H1 (cell line): ENCODE measurements at regions not wholly inside any gene's neighbourhood (a gene's known extent, or its start where the extent isn't known, plus 50 kb on each side); places are given as distances from the start of the nearest gene placed in this dataset.

Source experiments
- CTCF ChIA-PET: fragments of 300-600 bp; sonication (Branson Sonifier 250); formaldehyde crosslinking; loops from one replicate; lab custom pipeline; 2021; ENCODE audit not compliant: partially characterized antibody; lab: Charles Lee
- POLR2A ChIA-PET: fragments of 300-600 bp; sonication (Branson Sonifier 250); formaldehyde crosslinking; loops from one replicate; lab custom pipeline; 2021; ENCODE audit warnings: inconsistent platforms; ENCODE audit not compliant: partially characterized antibody; lab: Charles Lee
- DNase-seq, 2 experiments: peaks; one replicate each; pipeline versions ENCODE4 v3.0.0 to v3.0.0-alpha.2; 2010 to 2022; ENCODE audit warnings: low spot score in 2 of 2, low read depth in 1 of 2, mixed read lengths in 1 of 2
- FAIRE-seq: peaks from 2 replicates; lab custom pipeline; 2011; peaks lifted over from hg19 to GRCh38; lab: Jason Lieb, UNC
- H2AFZ ChIP-seq: 2 replicates; pipeline ENCODE4 v1.8.1; 2012; ENCODE audit warnings: low read length, inconsistent platforms
- H2AK5ac ChIP-seq: 2 replicates; pipeline ENCODE4 v1.6.1; 2013; ENCODE audit warnings: low read depth, low read length
- H2BK120ac ChIP-seq: replicated peaks from 2 replicates; pipeline ENCODE3; 2013; ENCODE audit warnings: low read depth, low read length, inconsistent platforms
- H2BK12ac ChIP-seq: 2 replicates; pipeline ENCODE4 v1.6.1; 2013; ENCODE audit warnings: low read depth, low read length
- H2BK15ac ChIP-seq: 2 replicates; pipeline ENCODE4 v1.6.1; 2013; ENCODE audit warnings: low read length
- H2BK20ac ChIP-seq: 2 replicates; pipeline ENCODE4 v1.6.1; 2013; ENCODE audit warnings: low read length
- H2BK5ac ChIP-seq: 2 replicates; pipeline ENCODE4 v1.6.1; 2013; ENCODE audit warnings: low read depth, low read length
- H3K14ac ChIP-seq: 2 replicates; pipeline ENCODE4 v1.6.1; 2013; ENCODE audit warnings: inconsistent platforms; ENCODE audit not compliant: insufficient read length
- H3K18ac ChIP-seq: 2 replicates; pipeline ENCODE4 v1.6.1; 2013; ENCODE audit warnings: low read length; ENCODE audit errors: extremely low read depth
- H3K23ac ChIP-seq: 2 replicates; pipeline ENCODE4 v1.6.1; 2013; ENCODE audit warnings: inconsistent platforms; ENCODE audit not compliant: insufficient read length
- H3K23me2 ChIP-seq: 2 replicates; pipeline ENCODE4 v1.6.1; 2013; ENCODE audit warnings: low read depth, low read length
- H3K27ac ChIP-seq: 2 replicates; pipeline ENCODE4 v1.6.1; 2011; ENCODE audit warnings: low read depth, low read length, inconsistent platforms
- H3K27me3 ChIP-seq, 4 experiments: replicated peaks in 1 of 4; 1 replicate in 1 of 4; 2 replicates in 3 of 4; pipeline versions ENCODE4 v1.6.1 to v1.8.1; 2011 to 2013; ENCODE audit warnings: low read length in 3 of 4, mild to moderate bottlenecking in 3 of 4, inconsistent platforms in 2 of 4, mixed read lengths in 2 of 4, moderate library complexity in 1 of 4; ENCODE audit not compliant: control insufficient read depth in 3 of 4, insufficient read depth in 3 of 4; ENCODE audit errors: extremely low read depth in 1 of 4
- H3K36me3 ChIP-seq, 4 experiments: 2 replicates each; pipeline versions ENCODE4 v1.6.1 to v1.8.1; 2011 to 2013; ENCODE audit warnings: mild to moderate bottlenecking in 4 of 4, low read length in 3 of 4, moderate library complexity in 2 of 4, control low read depth in 1 of 4, inconsistent platforms in 1 of 4; ENCODE audit not compliant: insufficient read depth in 4 of 4, control insufficient read depth in 2 of 4
- H3K4ac ChIP-seq: replicated peaks from 2 replicates; pipeline ENCODE3; 2013; ENCODE audit warnings: low read length, low read depth, mixed read lengths, inconsistent platforms; ENCODE audit not compliant: insufficient read length
- H3K4me1 ChIP-seq, 4 experiments: replicated peaks in 1 of 4; 1 replicate in 1 of 4; 2 replicates in 3 of 4; pipeline versions ENCODE4 v1.6.1 to v1.8.1; 2011 to 2013; ENCODE audit warnings: low read length in 3 of 4, inconsistent platforms in 2 of 4, mixed read lengths in 1 of 4; ENCODE audit not compliant: insufficient read depth in 4 of 4, control insufficient read depth in 3 of 4
- H3K4me2 ChIP-seq, 2 experiments: 2 replicates each; pipeline versions ENCODE4 v1.6.1 to v1.8.1; 2011 to 2013; ENCODE audit warnings: low read depth in 2 of 2, low read length in 2 of 2, control low read depth in 1 of 2, inconsistent platforms in 1 of 2, mild to moderate bottlenecking in 1 of 2; ENCODE audit not compliant: insufficient read depth in 1 of 2
- H3K4me3 ChIP-seq, 4 experiments: fragments of 200-600, 300-600 bp in 1 of 4; sonication (generic), shearing (Covaris generic), sonication (Bioruptor Twin) in 1 of 4; 2 replicates each; pipeline versions ENCODE4 v1.5.1 to v1.8.1; 2011 to 2016; ENCODE audit warnings: low read length in 4 of 4, low read depth in 3 of 4, control low read depth in 2 of 4, inconsistent platforms in 2 of 4, mild to moderate bottlenecking in 2 of 4, mixed read lengths in 1 of 4, moderate library complexity in 1 of 4; ENCODE audit not compliant: insufficient read depth in 2 of 4; ENCODE audit errors: extremely low read depth in 1 of 4
- H3K56ac ChIP-seq: replicated peaks from 2 replicates; pipeline ENCODE3; 2013; ENCODE audit warnings: low read depth, mild to moderate bottlenecking, mixed read lengths, low read length, inconsistent platforms; ENCODE audit not compliant: insufficient read length
- H3K79me1 ChIP-seq: 2 replicates; pipeline ENCODE4 v1.6.1; 2013; ENCODE audit warnings: low read depth, low read length, control low read depth
- H3K79me2 ChIP-seq, 2 experiments: 2 replicates each; pipeline versions ENCODE4 v1.6.1 to v1.8.1; 2012 to 2013; ENCODE audit warnings: low read length in 2 of 2, mild to moderate bottlenecking in 2 of 2, inconsistent platforms in 1 of 2; ENCODE audit not compliant: insufficient read depth in 2 of 2, control insufficient read depth in 1 of 2
- H3K9ac ChIP-seq, 4 experiments: replicated peaks in 1 of 4; 1 replicate in 1 of 4; 2 replicates in 3 of 4; pipeline versions ENCODE4 v1.6.1 to v1.8.1; 2011 to 2013; ENCODE audit warnings: low read depth in 3 of 4, low read length in 3 of 4, control low read depth in 2 of 4, mild to moderate bottlenecking in 2 of 4, moderate library complexity in 2 of 4, inconsistent platforms in 1 of 4; ENCODE audit errors: extremely low read depth in 1 of 4
- H3K9me3 ChIP-seq, 2 experiments: 2 replicates each; pipeline versions ENCODE4 v1.6.1 to v1.8.1; 2012 to 2013; ENCODE audit warnings: mild to moderate bottlenecking in 2 of 2, moderate library complexity in 2 of 2, control low read depth in 1 of 2, inconsistent platforms in 1 of 2, low read depth in 1 of 2, low read length in 1 of 2, mixed read lengths in 1 of 2; ENCODE audit not compliant: insufficient read depth in 2 of 2
- H4K20me1 ChIP-seq, 2 experiments: replicated peaks in 1 of 2; 2 replicates each; pipeline versions ENCODE3 to v1.8.1; 2011 to 2013; ENCODE audit warnings: inconsistent platforms in 2 of 2, low read length in 2 of 2, mild to moderate bottlenecking in 1 of 2; ENCODE audit not compliant: insufficient read depth in 2 of 2, control insufficient read depth in 1 of 2
- H4K5ac ChIP-seq: 2 replicates; pipeline ENCODE4 v1.6.1; 2013; ENCODE audit warnings: low read length, low read depth, mixed read lengths, inconsistent platforms; ENCODE audit not compliant: insufficient read length
- H4K8ac ChIP-seq: 2 replicates; pipeline ENCODE4 v1.8.0; 2013; ENCODE audit warnings: mild to moderate bottlenecking, moderate library complexity, low read length, inconsistent platforms; ENCODE audit not compliant: insufficient read depth; ENCODE audit errors: extremely low read depth
- H4K91ac ChIP-seq: replicated peaks from 2 replicates; pipeline ENCODE3; 2013; ENCODE audit warnings: low read length, mixed read lengths, inconsistent platforms; ENCODE audit not compliant: insufficient read length
- WGBS, 2 experiments: shearing (Covaris generic) in 1 of 2; methylation state at CpG; one replicate each; pipeline versions ENCODE4 v1.1.6 to v1.1.7; 2013 to 2015; ENCODE audit warnings: low lambda C conversion rate in 2 of 2, mixed read lengths in 2 of 2, inconsistent platforms in 1 of 2, low coverage in 1 of 2, missing lambda C conversion rate in 1 of 2; ENCODE audit not compliant: insufficient replicate concordance in 2 of 2, insufficient coverage in 1 of 2, insufficient read length in 1 of 2; ENCODE audit errors: extremely low coverage in 1 of 2, missing lambda C conversion rate in 1 of 2; 5-methylcytosine and 5-hydroxymethylcytosine counted together
- TF ChIP-seq, protein P1 (sequence below): fragments of 300-600 bp; sonication (generic); IDR thresholded peaks from 2 replicates; pipeline ENCODE4 v1.7.1; 2012; ENCODE audit warnings: low read length, moderate library complexity, mild to moderate bottlenecking, inconsistent platforms; ENCODE audit not compliant: insufficient replicate concordance

DNA sequence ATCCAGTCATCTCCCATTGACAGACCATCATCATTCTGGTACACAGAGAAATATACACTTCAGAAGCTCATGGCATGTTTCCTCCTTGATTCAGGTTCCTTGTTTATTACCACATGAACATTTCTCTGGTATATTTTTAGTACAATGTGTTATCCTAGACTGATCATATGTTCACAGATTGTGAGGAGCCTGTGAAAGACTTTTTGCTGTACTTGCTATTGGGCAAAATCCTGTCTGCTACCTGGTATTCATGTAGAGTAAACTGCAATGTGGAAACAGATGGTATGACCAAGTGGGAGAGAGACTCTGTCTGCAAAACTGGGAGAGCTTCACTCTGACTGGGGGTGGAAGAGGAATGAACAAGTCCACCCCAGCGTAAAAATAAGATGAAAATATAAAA, 657.2 kb downstream of the IRS1 start:
- ChIA-PET POLR2A (no interaction called here), CTCF (interaction anchor here (1.1 kb wide), 1 partner anchor 10 kb away, joined by 3 read pairs; no protein-coding TSS in a partner anchor)
- H3K79me2 ChIP-seq = no peaks in the 10 kb centered on the region
- DNase-seq = no peak
- FAIRE-seq = no peak
- WGBS, 2 experiments = 100% methylated on average over 1 of the region's 1 CpG; no CpG with 5 or more reads in 1 of the 2 experiments
- no peak overlapping the region for H2BK15ac ChIP-seq
- H3K27ac ChIP-seq = no peak overlapping the region
- no peak overlapping the region for H3K4me3 ChIP-seq
- H3K9ac ChIP-seq = no peak overlapping the region
- H3K79me1 ChIP-seq = no peaks in the 10 kb centered on the region
- H3K4me1 ChIP-seq = no peaks in the 10 kb centered on the region
- H3K56ac ChIP-seq = no peak overlapping the region
- no peak overlapping the region for H2BK120ac ChIP-seq
- H3K36me3 ChIP-seq = no peaks in the 10 kb centered on the region
- H3K23ac ChIP-seq = no peak overlapping the region
- H3K4me2 ChIP-seq = no peak overlapping the region
- H4K5ac ChIP-seq = no peak overlapping the region
- H3K27me3 ChIP-seq = no peaks in the 10 kb centered on the region
- no peak overlapping the region for H2BK12ac ChIP-seq
- no peak overlapping the region for H4K91ac ChIP-seq
- H2AK5ac ChIP-seq = no peak overlapping the region
- H3K18ac ChIP-seq = no peak overlapping the region
- H4K20me1 ChIP-seq = no peaks in the 10 kb centered on the region
- H2BK20ac ChIP-seq = no peak overlapping the region
- H4K8ac ChIP-seq = no peak overlapping the region
- H3K4ac ChIP-seq = no peak overlapping the region
- no peaks in the 10 kb centered on the region for H3K23me2 ChIP-seq
- H2AFZ ChIP-seq = no peak overlapping the region
- H2BK5ac ChIP-seq = no peak overlapping the region
- H3K14ac ChIP-seq = no peak overlapping the region
- H3K9me3 ChIP-seq = no peaks in the 10 kb centered on the region
- TF ChIP-seq, protein P1, sequence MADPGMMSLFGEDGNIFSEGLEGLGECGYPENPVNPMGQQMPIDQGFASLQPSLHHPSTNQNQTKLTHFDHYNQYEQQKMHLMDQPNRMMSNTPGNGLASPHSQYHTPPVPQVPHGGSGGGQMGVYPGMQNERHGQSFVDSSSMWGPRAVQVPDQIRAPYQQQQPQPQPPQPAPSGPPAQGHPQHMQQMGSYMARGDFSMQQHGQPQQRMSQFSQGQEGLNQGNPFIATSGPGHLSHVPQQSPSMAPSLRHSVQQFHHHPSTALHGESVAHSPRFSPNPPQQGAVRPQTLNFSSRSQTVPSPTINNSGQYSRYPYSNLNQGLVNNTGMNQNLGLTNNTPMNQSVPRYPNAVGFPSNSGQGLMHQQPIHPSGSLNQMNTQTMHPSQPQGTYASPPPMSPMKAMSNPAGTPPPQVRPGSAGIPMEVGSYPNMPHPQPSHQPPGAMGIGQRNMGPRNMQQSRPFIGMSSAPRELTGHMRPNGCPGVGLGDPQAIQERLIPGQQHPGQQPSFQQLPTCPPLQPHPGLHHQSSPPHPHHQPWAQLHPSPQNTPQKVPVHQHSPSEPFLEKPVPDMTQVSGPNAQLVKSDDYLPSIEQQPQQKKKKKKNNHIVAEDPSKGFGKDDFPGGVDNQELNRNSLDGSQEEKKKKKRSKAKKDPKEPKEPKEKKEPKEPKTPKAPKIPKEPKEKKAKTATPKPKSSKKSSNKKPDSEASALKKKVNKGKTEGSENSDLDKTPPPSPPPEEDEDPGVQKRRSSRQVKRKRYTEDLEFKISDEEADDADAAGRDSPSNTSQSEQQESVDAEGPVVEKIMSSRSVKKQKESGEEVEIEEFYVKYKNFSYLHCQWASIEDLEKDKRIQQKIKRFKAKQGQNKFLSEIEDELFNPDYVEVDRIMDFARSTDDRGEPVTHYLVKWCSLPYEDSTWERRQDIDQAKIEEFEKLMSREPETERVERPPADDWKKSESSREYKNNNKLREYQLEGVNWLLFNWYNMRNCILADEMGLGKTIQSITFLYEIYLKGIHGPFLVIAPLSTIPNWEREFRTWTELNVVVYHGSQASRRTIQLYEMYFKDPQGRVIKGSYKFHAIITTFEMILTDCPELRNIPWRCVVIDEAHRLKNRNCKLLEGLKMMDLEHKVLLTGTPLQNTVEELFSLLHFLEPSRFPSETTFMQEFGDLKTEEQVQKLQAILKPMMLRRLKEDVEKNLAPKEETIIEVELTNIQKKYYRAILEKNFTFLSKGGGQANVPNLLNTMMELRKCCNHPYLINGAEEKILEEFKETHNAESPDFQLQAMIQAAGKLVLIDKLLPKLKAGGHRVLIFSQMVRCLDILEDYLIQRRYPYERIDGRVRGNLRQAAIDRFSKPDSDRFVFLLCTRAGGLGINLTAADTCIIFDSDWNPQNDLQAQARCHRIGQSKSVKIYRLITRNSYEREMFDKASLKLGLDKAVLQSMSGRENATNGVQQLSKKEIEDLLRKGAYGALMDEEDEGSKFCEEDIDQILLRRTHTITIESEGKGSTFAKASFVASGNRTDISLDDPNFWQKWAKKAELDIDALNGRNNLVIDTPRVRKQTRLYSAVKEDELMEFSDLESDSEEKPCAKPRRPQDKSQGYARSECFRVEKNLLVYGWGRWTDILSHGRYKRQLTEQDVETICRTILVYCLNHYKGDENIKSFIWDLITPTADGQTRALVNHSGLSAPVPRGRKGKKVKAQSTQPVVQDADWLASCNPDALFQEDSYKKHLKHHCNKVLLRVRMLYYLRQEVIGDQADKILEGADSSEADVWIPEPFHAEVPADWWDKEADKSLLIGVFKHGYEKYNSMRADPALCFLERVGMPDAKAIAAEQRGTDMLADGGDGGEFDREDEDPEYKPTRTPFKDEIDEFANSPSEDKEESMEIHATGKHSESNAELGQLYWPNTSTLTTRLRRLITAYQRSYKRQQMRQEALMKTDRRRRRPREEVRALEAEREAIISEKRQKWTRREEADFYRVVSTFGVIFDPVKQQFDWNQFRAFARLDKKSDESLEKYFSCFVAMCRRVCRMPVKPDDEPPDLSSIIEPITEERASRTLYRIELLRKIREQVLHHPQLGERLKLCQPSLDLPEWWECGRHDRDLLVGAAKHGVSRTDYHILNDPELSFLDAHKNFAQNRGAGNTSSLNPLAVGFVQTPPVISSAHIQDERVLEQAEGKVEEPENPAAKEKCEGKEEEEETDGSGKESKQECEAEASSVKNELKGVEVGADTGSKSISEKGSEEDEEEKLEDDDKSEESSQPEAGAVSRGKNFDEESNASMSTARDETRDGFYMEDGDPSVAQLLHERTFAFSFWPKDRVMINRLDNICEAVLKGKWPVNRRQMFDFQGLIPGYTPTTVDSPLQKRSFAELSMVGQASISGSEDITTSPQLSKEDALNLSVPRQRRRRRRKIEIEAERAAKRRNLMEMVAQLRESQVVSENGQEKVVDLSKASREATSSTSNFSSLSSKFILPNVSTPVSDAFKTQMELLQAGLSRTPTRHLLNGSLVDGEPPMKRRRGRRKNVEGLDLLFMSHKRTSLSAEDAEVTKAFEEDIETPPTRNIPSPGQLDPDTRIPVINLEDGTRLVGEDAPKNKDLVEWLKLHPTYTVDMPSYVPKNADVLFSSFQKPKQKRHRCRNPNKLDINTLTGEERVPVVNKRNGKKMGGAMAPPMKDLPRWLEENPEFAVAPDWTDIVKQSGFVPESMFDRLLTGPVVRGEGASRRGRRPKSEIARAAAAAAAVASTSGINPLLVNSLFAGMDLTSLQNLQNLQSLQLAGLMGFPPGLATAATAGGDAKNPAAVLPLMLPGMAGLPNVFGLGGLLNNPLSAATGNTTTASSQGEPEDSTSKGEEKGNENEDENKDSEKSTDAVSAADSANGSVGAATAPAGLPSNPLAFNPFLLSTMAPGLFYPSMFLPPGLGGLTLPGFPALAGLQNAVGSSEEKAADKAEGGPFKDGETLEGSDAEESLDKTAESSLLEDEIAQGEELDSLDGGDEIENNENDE = no peak
